ENCODE measurements at regions not wholly inside any gene's neighbourhood (a gene's known extent, or its start where the extent isn't known, plus 50 kb on each side); places are given as distances from the start of the nearest gene placed in this dataset.

GRCh38 chr5:60147791-60148190 is 254.3 kb upstream of the PDE4D start:
- no peak overlapping the region for H2BK15ac ChIP-seq (ENCODE audit: low read depth, low read length)
- H2BK12ac ChIP-seq (ENCODE audit: insufficient read length, low read depth, low read length) = no peak overlapping the region
- H3K23ac ChIP-seq (ENCODE audit: insufficient read length, low read depth, low read length) = no peak overlapping the region
- H3K79me2 ChIP-seq (ENCODE audit: insufficient read depth, low read length) = no peaks in the 10 kb centered on the region
- H3K4me1 Mint-ChIP-seq = no peaks in the 10 kb centered on the region
- peak overlapping the region; percentile 40 for H2AFZ ChIP-seq (ENCODE audit: low read length)
- no peak overlapping the region for H3T11ph ChIP-seq (ENCODE audit: low read length)
- H3K79me1 ChIP-seq (ENCODE audit: insufficient read depth, low read depth, low read length, poor library complexity, severe bottlenecking) = no peaks in the 10 kb centered on the region
- H3K27ac ChIP-seq (ENCODE audit: insufficient read length, low read depth, low read length) = no peak overlapping the region
- no peaks in the 10 kb centered on the region for H3K4me1 ChIP-seq (ENCODE audit: insufficient read depth, low read length)
- H2BK5ac ChIP-seq (ENCODE audit: insufficient read length, low read length) = no peak overlapping the region
- H3K56ac ChIP-seq (ENCODE audit: insufficient read length, low read depth, low read length) = no peak overlapping the region
- H3K4ac ChIP-seq (ENCODE audit: low read depth, low read length) = no peak overlapping the region
- no peak for TF ChIP-seq CTCF (conservative IDR thresholded peaks at IDR 0.05)
- H2AK5ac ChIP-seq (ENCODE audit: insufficient read length, low read length) = no peak overlapping the region
- H4K20me1 ChIP-seq (ENCODE audit: control insufficient read depth, insufficient read depth, insufficient read length) = no peaks in the 10 kb centered on the region
- H4K91ac ChIP-seq (ENCODE audit: insufficient read length, low read depth, low read length) = no peak overlapping the region
- H3K27me3 ChIP-seq (ENCODE audit: insufficient read depth, low read length) = no peaks in the 10 kb centered on the region
- no peak for DNase-seq
- no peak overlapping the region for H4K5ac ChIP-seq (ENCODE audit: insufficient read length, low read depth, low read length)
- H3K18ac ChIP-seq (ENCODE audit: insufficient read length, low read depth, low read length) = no peak overlapping the region
- H3K36me3 Mint-ChIP-seq (ENCODE audit: insufficient read depth in 1 of 3, low read depth in 3 of 3) = peaks cover 0 to 2% (median 0%) of the 10 kb centered on the region in 3 experiments; a peak in 1 of 7 replicates
- no peak overlapping the region for H3K14ac ChIP-seq (ENCODE audit: insufficient read depth, low read length)
- H3K4me3 Mint-ChIP-seq = no peak overlapping the region
- H2BK20ac ChIP-seq (ENCODE audit: low read depth, low read length, poor library complexity, severe bottlenecking) = no peak overlapping the region
- no peak overlapping the region for H4K8ac ChIP-seq (replicated peaks; ENCODE audit: insufficient read length, low read depth, low read length)
- no peak overlapping the region for H3K4me2 ChIP-seq (ENCODE audit: insufficient read depth, insufficient read length, low read length)
- H3K9ac ChIP-seq (ENCODE audit: extremely low read depth, insufficient read length, low read length) = no peak overlapping the region
- H3K27ac Mint-ChIP-seq = no peak overlapping the region
- H3K23me2 ChIP-seq (ENCODE audit: insufficient read length, low read depth, low read length, poor library complexity, severe bottlenecking) = no peaks in the 10 kb centered on the region
- H3K9me3 Mint-ChIP-seq = peaks cover 0 to 2% of the 10 kb centered on the region in 2 experiments; a peak in 1 of 5 replicates
- no peak overlapping the region for H2BK120ac ChIP-seq (ENCODE audit: low read depth, low read length, poor library complexity, severe bottlenecking)
- no peaks in the 10 kb centered on the region for H3K9me3 ChIP-seq (ENCODE audit: control insufficient read depth, low read depth, low read length)
- H3K27me3 Mint-ChIP-seq (ENCODE audit: low read depth) = no peaks in the 10 kb centered on the region

All from H9 (cell line).